IMR-90 (cell line): ENCODE measurements at regions not wholly inside any gene's neighbourhood (a gene's known extent, or its start where the extent isn't known, plus 50 kb on each side); places are given as distances from the start of the nearest gene placed in this dataset.

ENCODE experiments used
- ATAC-seq: fragments of 200-7000 bp; cut with Tn5 transposase; 2 replicates; pipeline ENCODE4 v1.9.1; 2020; ENCODE audit warnings: low read depth, mild to moderate bottlenecking, moderate library complexity
- BruUV-seq: library from RNA; stranded (reverse); fragments of 400-500 nt; replicated peaks from 2 replicates; lab custom pipeline; 2021; lab: Mats Ljungman, UMichigan
- CTCF ChIA-PET: fragments of 300-600 bp; formaldehyde crosslinking; extraction: SDS; loops from one replicate; lab custom pipeline; 2021; ENCODE audit warnings: antibody characterized with exemption; lab: Yijun Ruan, JAX
- POLR2A ChIA-PET: fragments of 300-600 bp; sonication (Branson Sonifier 250); formaldehyde crosslinking; loops from one replicate; lab custom pipeline; 2022; ENCODE audit warnings: antibody characterized with exemption; ENCODE audit not compliant: unreplicated experiment; lab: Charles Lee
- DNase-seq: peaks from one replicate; pipeline ENCODE4 v3.0.0; 2013
- H2AFZ ChIP-seq: replicated peaks from 2 replicates; pipeline ENCODE3; 2013; ENCODE audit warnings: low read length, mild to moderate bottlenecking; ENCODE audit not compliant: poor library complexity
- H2AK5ac ChIP-seq: 2 replicates; pipeline ENCODE4 v1.6.1; 2013; ENCODE audit warnings: low read depth, low read length, inconsistent platforms
- H2AK9ac ChIP-seq: replicated peaks from 2 replicates; pipeline ENCODE3; 2013; ENCODE audit warnings: mild to moderate bottlenecking, low read depth, low read length, moderate library complexity; ENCODE audit not compliant: poor library complexity
- H2BK120ac ChIP-seq: 2 replicates; pipeline ENCODE4 v1.6.1; 2013; ENCODE audit warnings: low read depth, low read length, inconsistent platforms
- H2BK15ac ChIP-seq: 3 replicates; pipeline ENCODE4 v1.6.1; 2013; ENCODE audit warnings: low read depth, low read length, inconsistent platforms
- H2BK20ac ChIP-seq: 2 replicates; pipeline ENCODE4 v1.6.1; 2013; ENCODE audit warnings: low read depth, mild to moderate bottlenecking, inconsistent platforms, low read length, moderate library complexity
- H2BK5ac ChIP-seq: 2 replicates; pipeline ENCODE4 v1.6.1; 2013; ENCODE audit warnings: mild to moderate bottlenecking, low read depth, low read length, inconsistent platforms; ENCODE audit not compliant: poor library complexity, severe bottlenecking
- H3K14ac ChIP-seq: replicated peaks from 2 replicates; pipeline ENCODE4 v1.6.1; 2013; ENCODE audit warnings: low read depth, low read length, inconsistent platforms
- H3K18ac ChIP-seq: 2 replicates; pipeline ENCODE4 v1.6.1; 2013; ENCODE audit warnings: low read depth, low read length, control low read depth
- H3K23ac ChIP-seq: 2 replicates; pipeline ENCODE4 v1.6.1; 2013; ENCODE audit warnings: low read depth, low read length, inconsistent platforms
- H3K27ac ChIP-seq: 2 replicates; pipeline ENCODE4 v1.5.1; 2013; ENCODE audit warnings: mild to moderate bottlenecking, control low read depth, low read length; ENCODE audit not compliant: insufficient read depth
- H3K27me3 ChIP-seq: 2 replicates; pipeline ENCODE4 v1.6.1; 2013; ENCODE audit warnings: low read length; ENCODE audit not compliant: control insufficient read depth, insufficient read depth
- H3K36me3 ChIP-seq: 2 replicates; pipeline ENCODE4 v1.6.1; 2013; ENCODE audit warnings: low read length, mixed read lengths; ENCODE audit not compliant: control insufficient read depth, insufficient read depth
- H3K4ac ChIP-seq: 2 replicates; pipeline ENCODE4 v1.6.1; 2013; ENCODE audit warnings: low read depth, low read length, inconsistent platforms
- H3K4me1 ChIP-seq: 2 replicates; pipeline ENCODE4 v1.6.1; 2013; ENCODE audit warnings: low read length, mixed read lengths; ENCODE audit not compliant: control insufficient read depth, insufficient read depth
- H3K4me2 ChIP-seq: 2 replicates; pipeline ENCODE4 v1.6.1; 2013; ENCODE audit warnings: low read depth, mild to moderate bottlenecking, control low read depth, low read length, moderate library complexity
- H3K4me3 ChIP-seq: 2 replicates; pipeline ENCODE4 v1.5.1; 2013; ENCODE audit warnings: low read depth, mild to moderate bottlenecking, control low read depth, low read length, moderate library complexity; ENCODE audit not compliant: insufficient read depth
- H3K56ac ChIP-seq: 2 replicates; pipeline ENCODE4 v1.6.1; 2013; ENCODE audit warnings: low read length, inconsistent platforms; ENCODE audit not compliant: insufficient read depth; ENCODE audit errors: extremely low read depth
- H3K79me1 ChIP-seq, 2 experiments: 2 replicates each; pipeline ENCODE4 v1.6.1; 2013; ENCODE audit warnings: low read length in 2 of 2, inconsistent platforms in 1 of 2, low read depth in 1 of 2
- H3K9ac ChIP-seq: 2 replicates; pipeline ENCODE4 v1.6.1; 2013; ENCODE audit warnings: low read depth, low read length, control low read depth
- H3K9me1 ChIP-seq: 2 replicates; pipeline ENCODE4 v1.6.1; 2013; ENCODE audit warnings: low read length, inconsistent platforms; ENCODE audit not compliant: insufficient read depth
- H3K9me3 ChIP-seq: 2 replicates; pipeline ENCODE4 v1.6.1; 2013; ENCODE audit warnings: low read length; ENCODE audit not compliant: control insufficient read depth, insufficient read depth
- H4K20me1 ChIP-seq: 2 replicates; pipeline ENCODE4 v1.6.1; 2013; ENCODE audit warnings: low read length, inconsistent platforms; ENCODE audit not compliant: insufficient read depth
- H4K5ac ChIP-seq: 2 replicates; pipeline ENCODE4 v1.6.1; 2013; ENCODE audit warnings: mild to moderate bottlenecking, low read depth, low read length, control low read depth
- H4K8ac ChIP-seq, 2 experiments: 2 replicates each; pipeline ENCODE4 v1.6.1; 2013; ENCODE audit warnings: low read depth in 2 of 2, low read length in 2 of 2, control low read depth in 1 of 2, inconsistent platforms in 1 of 2
- H4K91ac ChIP-seq: 2 replicates; pipeline ENCODE4 v1.6.1; 2013; ENCODE audit warnings: low read depth, low read length, inconsistent platforms; ENCODE audit not compliant: insufficient read depth
- BHLHE40 ChIP-seq: fragments of 150-350 bp; IDR thresholded peaks from 2 replicates; pipeline ENCODE4 v1.6.1; 2016; ENCODE audit warnings: mild to moderate bottlenecking, low read depth, low read length
- CEBPB ChIP-seq: IDR thresholded peaks from 2 replicates; pipeline ENCODE4 v1.6.1; 2012; ENCODE audit warnings: low read depth, low read length, improper control_type of control experiment
- CHD1 ChIP-seq: IDR thresholded peaks from 2 replicates; pipeline ENCODE4 v1.6.1; 2012; ENCODE audit warnings: low read depth, low read length, improper control_type of control experiment
- ELK1 ChIP-seq: fragments of 150-350 bp; IDR thresholded peaks from 2 replicates; pipeline ENCODE4 v1.6.1; 2016; ENCODE audit warnings: low read depth, mild to moderate bottlenecking, low read length, moderate library complexity, borderline replicate concordance
- MAFK ChIP-seq: IDR thresholded peaks from 2 replicates; pipeline ENCODE4 v1.6.1; 2012; ENCODE audit warnings: low read depth, low read length, improper control_type of control experiment
- MAZ ChIP-seq: IDR thresholded peaks from 2 replicates; pipeline ENCODE4 v1.6.1; 2012; ENCODE audit warnings: low read depth, mild to moderate bottlenecking, low read length, improper control_type of control experiment, moderate library complexity, borderline replicate concordance
- NFE2L2 ChIP-seq: fragments of 150-350 bp; IDR thresholded peaks from 2 replicates; pipeline ENCODE4 v1.6.1; 2016; ENCODE audit warnings: low read depth, mild to moderate bottlenecking, low read length
- POLR2A ChIP-seq: IDR thresholded peaks from 2 replicates; pipeline ENCODE4 v1.6.1; 2012; ENCODE audit warnings: mild to moderate bottlenecking, low read depth, low read length
- RAD21 ChIP-seq: IDR thresholded peaks from 2 replicates; pipeline ENCODE4 v1.6.1; 2012; ENCODE audit warnings: low read length, improper control_type of control experiment
- RCOR1 ChIP-seq: IDR thresholded peaks from 2 replicates; pipeline ENCODE4 v1.6.1; 2012; ENCODE audit warnings: mild to moderate bottlenecking, low read length, improper control_type of control experiment; ENCODE audit not compliant: insufficient replicate concordance
- SMC3 ChIP-seq: fragments of 150-350 bp; IDR thresholded peaks from 2 replicates; pipeline ENCODE4 v1.6.1; 2016; ENCODE audit warnings: low read depth, mild to moderate bottlenecking, antibody characterized with exemption, low read length, moderate library complexity
- WGBS, 2 experiments: methylation state at CpG; one replicate each; pipeline versions ENCODE4 v1.1.5 to v1.1.7; 2013; ENCODE audit warnings: missing lambda C conversion rate in 2 of 2; ENCODE audit not compliant: insufficient read length in 1 of 2; ENCODE audit errors: extremely low coverage in 2 of 2; 5-methylcytosine and 5-hydroxymethylcytosine counted together
- dilution Hi-C: fragments of 300-500 bp; cut with HindIII; formaldehyde crosslinking; loops from one replicate; pipeline ENCODE4 v1.14.3; 2018; ENCODE audit warnings: low sequenced_read_pairs; ENCODE audit not compliant: unreplicated experiment
- in situ Hi-C: fragments of 300-500 bp; cut with MboI; formaldehyde crosslinking; loops from 3 replicates; pipeline ENCODE4 v1.14.3; 2019; ENCODE audit warnings: low sequenced_read_pairs, inconsistent platforms, mixed read lengths
- intact Hi-C: fragments of 100-400 bp; cut with micrococcal nuclease; formaldehyde crosslinking; loops from 2 replicates; pipeline ENCODE4 v1.10.0; 2022
- TF ChIP-seq, protein P1 (sequence below): fragments of 150-350 bp; IDR thresholded peaks from 2 replicates; pipeline ENCODE4 v1.6.1; 2017; ENCODE audit warnings: mild to moderate bottlenecking, antibody characterized with exemption, low read length, low read depth
- TF ChIP-seq, protein P2 (sequence below): conservative IDR thresholded peaks from 2 replicates; pipeline ENCODE4 v1.5.1; 2012; ENCODE audit warnings: mild to moderate bottlenecking, low read depth, low read length, improper control_type of control experiment

- Histone ChIP-seq H3K23ac (no peak overlapping the region), H3K27me3 (peaks cover 44% of the 10 kb centered on the region), H3K4ac (no peak overlapping the region), H2AFZ (no peak overlapping the region), H2BK15ac (no peak overlapping the region), H3K18ac (no peak overlapping the region), H4K91ac (no peak overlapping the region), H3K9me3 (no peaks in the 10 kb centered on the region), H2BK5ac (no peak overlapping the region), H3K4me2 (no peak overlapping the region), H2BK20ac (no peak overlapping the region), H3K36me3 (no peaks in the 10 kb centered on the region), H3K4me1 (no peaks in the 10 kb centered on the region), H3K9me1 (no peaks in the 10 kb centered on the region), H2AK5ac (no peak overlapping the region), H2AK9ac (no peak overlapping the region), H3K56ac (no peak overlapping the region), H2BK120ac (no peak overlapping the region), H3K4me3 (no peak overlapping the region), H3K14ac (no peak overlapping the region), H3K79me1 (no peaks in the 10 kb centered on the region), H3K27ac (no peak overlapping the region), H4K20me1 (no peaks in the 10 kb centered on the region), H4K5ac (no peak overlapping the region), H4K8ac (no peak overlapping the region), H3K9ac (no peak overlapping the region)
- no TSS peak for BruUV-seq
- DNase-seq (no peak), ATAC-seq (no peak)
- in situ Hi-C loops: no loop called here
- POLR2A ChIA-PET: no interaction called here
- dilution Hi-C loops: no loop called here
- TF ChIP-seq, protein P1, sequence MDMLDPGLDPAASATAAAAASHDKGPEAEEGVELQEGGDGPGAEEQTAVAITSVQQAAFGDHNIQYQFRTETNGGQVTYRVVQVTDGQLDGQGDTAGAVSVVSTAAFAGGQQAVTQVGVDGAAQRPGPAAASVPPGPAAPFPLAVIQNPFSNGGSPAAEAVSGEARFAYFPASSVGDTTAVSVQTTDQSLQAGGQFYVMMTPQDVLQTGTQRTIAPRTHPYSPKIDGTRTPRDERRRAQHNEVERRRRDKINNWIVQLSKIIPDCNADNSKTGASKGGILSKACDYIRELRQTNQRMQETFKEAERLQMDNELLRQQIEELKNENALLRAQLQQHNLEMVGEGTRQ: no peak
- TF ChIP-seq RCOR1 (no peak), CHD1 (no peak), BHLHE40 (no peak), RAD21 (no peak), ELK1 (no peak), CEBPB (no peak), NFE2L2 (no peak), SMC3 (no peak), POLR2A (no peak), MAFK (no peak), MAZ (no peak)
- TF ChIP-seq, protein P2, sequence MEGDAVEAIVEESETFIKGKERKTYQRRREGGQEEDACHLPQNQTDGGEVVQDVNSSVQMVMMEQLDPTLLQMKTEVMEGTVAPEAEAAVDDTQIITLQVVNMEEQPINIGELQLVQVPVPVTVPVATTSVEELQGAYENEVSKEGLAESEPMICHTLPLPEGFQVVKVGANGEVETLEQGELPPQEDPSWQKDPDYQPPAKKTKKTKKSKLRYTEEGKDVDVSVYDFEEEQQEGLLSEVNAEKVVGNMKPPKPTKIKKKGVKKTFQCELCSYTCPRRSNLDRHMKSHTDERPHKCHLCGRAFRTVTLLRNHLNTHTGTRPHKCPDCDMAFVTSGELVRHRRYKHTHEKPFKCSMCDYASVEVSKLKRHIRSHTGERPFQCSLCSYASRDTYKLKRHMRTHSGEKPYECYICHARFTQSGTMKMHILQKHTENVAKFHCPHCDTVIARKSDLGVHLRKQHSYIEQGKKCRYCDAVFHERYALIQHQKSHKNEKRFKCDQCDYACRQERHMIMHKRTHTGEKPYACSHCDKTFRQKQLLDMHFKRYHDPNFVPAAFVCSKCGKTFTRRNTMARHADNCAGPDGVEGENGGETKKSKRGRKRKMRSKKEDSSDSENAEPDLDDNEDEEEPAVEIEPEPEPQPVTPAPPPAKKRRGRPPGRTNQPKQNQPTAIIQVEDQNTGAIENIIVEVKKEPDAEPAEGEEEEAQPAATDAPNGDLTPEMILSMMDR: no peak
- CTCF ChIA-PET: interaction anchor here (1.0 kb wide), 1 partner anchor 9 kb away, joined by 3 read pairs; no protein-coding TSS in a partner anchor
- WGBS, 2 experiments: 43% methylated on average over 2 of the region's 4 CpGs; no CpG with 5 or more reads in 1 of the 2 experiments
- intact Hi-C loops: no loop called here
Measured at GRCh38 chr21:35965699-35966098, 94.6 kb downstream of the SETD4 start.
